ENCODE measurements at regions not wholly inside any gene's neighbourhood (a gene's known extent, or its start where the extent isn't known, plus 50 kb on each side); places are given as distances from the start of the nearest gene placed in this dataset.

GRCh38 chr7:84509522-84509921 is 314.9 kb upstream of the SEMA3A start:
- POLR2A ChIA-PET: no interaction called here
- DNase-seq (ENCODE audit: low read depth in 1 of 2, low spot score in 1 of 2): no peak
- no peak overlapping the region for H3K4me2 ChIP-seq
- no peak overlapping the region for H3K27ac ChIP-seq
- no peak for ATAC-seq
- 93% methylated on average over 1 of the region's 1 CpG for WGBS (ENCODE audit: missing lambda C conversion rate)
- H3K4me1 ChIP-seq: 0 out of 3 replicates have a peak, but pooled peaks cover 3% of the 10 kb centered on the region
- FAIRE-seq: no peak
- CTCF ChIA-PET: no interaction called here
- H3K9me3 ChIP-seq: no peaks in the 10 kb centered on the region
- no peak for TF ChIP-seq CEBPB (IDR thresholded peaks at IDR 0.05)
- no peak for TF ChIP-seq NR3C1 (IDR thresholded peaks at IDR 0.05)
- TF ChIP-seq KDM1A (IDR thresholded peaks at IDR 0.05; ENCODE audit: low read depth): no peak
- no peak for TF ChIP-seq ZSCAN20 (CRISPR knock-in tag; IDR thresholded peaks at IDR 0.05)
- no peak for TF ChIP-seq PHF8 (IDR thresholded peaks at IDR 0.05; ENCODE audit: borderline replicate concordance, low read depth)
- TF ChIP-seq EHMT2 (IDR thresholded peaks at IDR 0.05; ENCODE audit: low read depth): no peak
- no peak for TF ChIP-seq POLR2AphosphoS2 (conservative IDR thresholded peaks at IDR 0.05; ENCODE audit: low read length)
- H3K4me3 ChIP-seq: no peak overlapping the region

- H3K4me1 ChIP-seq: 0 out of 3 replicates have a peak, but pooled peaks cover 3% of the 10 kb centered on the region
- no peaks in the 10 kb centered on the region for H3K9me3 ChIP-seq
- no peak for ATAC-seq
- DNase-seq (ENCODE audit: low read depth in 1 of 2, low spot score in 1 of 2): no peak
- no peak for TF ChIP-seq RFX5 (IDR thresholded peaks at IDR 0.05)
- no peak for TF ChIP-seq TP53 (CRISPR knock-in tag; IDR thresholded peaks at IDR 0.05)
- TF ChIP-seq HOXA7 (CRISPR knock-in tag; IDR thresholded peaks at IDR 0.05): no peak
- TF ChIP-seq NFE2L2 (conservative IDR thresholded peaks at IDR 0.05; ENCODE audit: low read length): no peak
- no peak for TF ChIP-seq PHF8 (IDR thresholded peaks at IDR 0.05; ENCODE audit: borderline replicate concordance, low read depth)
- no peak for TF ChIP-seq CHD2 (IDR thresholded peaks at IDR 0.05; ENCODE audit: low read length, partially characterized antibody)
- no peak for TF ChIP-seq FOSL2 (IDR thresholded peaks at IDR 0.05)
- no peak for TF ChIP-seq FOSL2 (CRISPR knock-in tag; IDR thresholded peaks at IDR 0.05)
- no peak for TF ChIP-seq HMGXB4 (CRISPR knock-in tag; IDR thresholded peaks at IDR 0.05; ENCODE audit: borderline replicate concordance)
- TF ChIP-seq FOXS1 (CRISPR knock-in tag; IDR thresholded peaks at IDR 0.05): no peak
- TF ChIP-seq USF2 (IDR thresholded peaks at IDR 0.05): no peak
- TF ChIP-seq KDM5A (IDR thresholded peaks at IDR 0.05): no peak
- TF ChIP-seq E2F6 (IDR thresholded peaks at IDR 0.05; ENCODE audit: borderline replicate concordance, low read depth): no peak
- no peak for TF ChIP-seq CBX8 (IDR thresholded peaks at IDR 0.05)
- TF ChIP-seq ZFP36 (IDR thresholded peaks at IDR 0.05; ENCODE audit: borderline replicate concordance, partially characterized antibody): no peak
- no peak for TF ChIP-seq MAX (IDR thresholded peaks at IDR 0.05)
- H3K4me3 ChIP-seq: no peak overlapping the region
- ChIA-PET CTCF (no interaction called here), POLR2A (no interaction called here)
- WGBS (ENCODE audit: missing lambda C conversion rate): 77% methylated on average over 4 of the region's 4 CpGs
- no peak overlapping the region for H3K4me2 ChIP-seq
- no peak overlapping the region for H3K27ac ChIP-seq
- no peak for FAIRE-seq
These were observed 314.0 kb upstream of the SEMA3A start for GRCh38 chr7:84508606-84509005.

GRCh38 chr7:84507529-84507928 is 312.9 kb upstream of the SEMA3A start:
- Histone ChIP-seq H3K9me3 (no peaks in the 10 kb centered on the region), H3K4me1 (0 out of 3 replicates have a peak, but pooled peaks cover 3% of the 10 kb centered on the region), H3K4me2 (no peak overlapping the region), H3K4me3 (no peak overlapping the region), H3K27ac (no peak overlapping the region)
- no peak for ATAC-seq
- WGBS (ENCODE audit: missing lambda C conversion rate): 92% methylated on average over 5 of the region's 5 CpGs
- ChIA-PET POLR2A (no interaction called here), CTCF (no interaction called here)
- no peak for DNase-seq (ENCODE audit: low read depth in 1 of 2, low spot score in 1 of 2)
- FAIRE-seq: no peak
- TF ChIP-seq HES2 (IDR thresholded peaks at IDR 0.05) (no peak), CHD4 (IDR thresholded peaks at IDR 0.05; ENCODE audit: borderline replicate concordance) (no peak), CBX2 (IDR thresholded peaks at IDR 0.05; ENCODE audit: borderline replicate concordance, low read depth) (no peak), JUNB (IDR thresholded peaks at IDR 0.05) (no peak), HOXA7 (CRISPR knock-in tag; IDR thresholded peaks at IDR 0.05) (no peak), PHF8 (IDR thresholded peaks at IDR 0.05; ENCODE audit: borderline replicate concordance, low read depth) (no peak), RNF2 (IDR thresholded peaks at IDR 0.05; ENCODE audit: borderline replicate concordance, low read depth) (no peak), HMGXB4 (CRISPR knock-in tag; IDR thresholded peaks at IDR 0.05; ENCODE audit: borderline replicate concordance) (no peak), GATA3 (IDR thresholded peaks at IDR 0.05; ENCODE audit: borderline replicate concordance) (no peak), FOSB (CRISPR knock-in tag; IDR thresholded peaks at IDR 0.05) (no peak), NFE2L2 (conservative IDR thresholded peaks at IDR 0.05; ENCODE audit: low read length) (no peak), CBX8 (IDR thresholded peaks at IDR 0.05) (no peak), NPAS2 (CRISPR knock-in tag; IDR thresholded peaks at IDR 0.05; ENCODE audit: borderline replicate concordance) (no peak), RCOR1 (IDR thresholded peaks at IDR 0.05; ENCODE audit: low read depth, low read length) (no peak), MAZ (IDR thresholded peaks at IDR 0.05; ENCODE audit: borderline replicate concordance, low read depth, low read length) (no peak)
